HCT116 (cell line): ENCODE measurements at regions not wholly inside any gene's neighbourhood (a gene's known extent, or its start where the extent isn't known, plus 50 kb on each side); places are given as distances from the start of the nearest gene placed in this dataset.

Source experiments
- ATAC-seq: fragments of 200-7000 bp; cut with Tn5 transposase; 2 replicates; pipeline ENCODE4 v1.9.1; 2020; ENCODE audit warnings: mild to moderate bottlenecking, moderate library complexity
- BruUV-seq: library from RNA; stranded (reverse); fragments of 400-500 nt; replicated peaks from 2 replicates; lab custom pipeline; 2021; lab: Mats Ljungman, UMichigan
- CTCF ChIA-PET: fragments of 300-600 bp; sonication (Branson Sonifier 250); formaldehyde crosslinking; loops from one replicate; lab custom pipeline; 2021; ENCODE audit warnings: antibody characterized with exemption; lab: Charles Lee
- POLR2A ChIA-PET: fragments of 300-600, 350-600 bp; sonication (Branson Sonifier 250); formaldehyde crosslinking; loops from one replicate; lab custom pipeline; 2021; ENCODE audit warnings: antibody characterized with exemption; lab: Charles Lee
- RAD21 ChIA-PET, 2 experiments: fragments of 300-600 bp; sonication (Branson Sonifier 250); formaldehyde crosslinking; loops; one replicate each; lab custom pipeline; 2023; ENCODE audit warnings: low total read pairs in 2 of 2; ENCODE audit not compliant: uncharacterized antibody in 2 of 2, unreplicated experiment in 2 of 2, low non-redundant PET in 1 of 2; lab: Charles Lee
- DNase-seq: peaks from one replicate; pipeline ENCODE4 v3.0.0-alpha.2; 2010; ENCODE audit warnings: low read depth, low spot score
- H2AFZ ChIP-seq: fragments of 200-600 bp; shearing (Covaris generic), sonication (generic); 2 replicates; pipeline ENCODE4 v1.6.1; 2017; ENCODE audit warnings: low read depth, mixed run types, mixed read lengths, antibody characterized with exemption, low read length; ENCODE audit not compliant: poor library complexity, severe bottlenecking
- H3K27ac ChIP-seq: 2 replicates; pipeline ENCODE4 v1.5.1; 2012; ENCODE audit warnings: low read depth, low read length
- H3K27me3 ChIP-seq: fragments of 200-600 bp; sonication (generic); 2 replicates; pipeline ENCODE4 v1.6.1; 2016; ENCODE audit warnings: mixed run types, low read length, mixed read lengths; ENCODE audit not compliant: insufficient read depth
- H3K36me3 ChIP-seq, 2 experiments: fragments of 200-500 bp in 1 of 2; fragments of 200-600 bp in 1 of 2; sonication (Bioruptor generic) in 1 of 2; sonication (generic) in 1 of 2; 2 replicates each; pipeline versions ENCODE4 v1.5.1 to v1.6.1; 2014 to 2016; ENCODE audit warnings: low read length in 2 of 2, inconsistent platforms in 1 of 2, mixed read lengths in 1 of 2, mixed run types in 1 of 2; ENCODE audit not compliant: insufficient read depth in 2 of 2, control insufficient read depth in 1 of 2
- H3K4me1 ChIP-seq, 2 experiments: fragments of 200-600 bp in 1 of 2; sonication (generic) in 1 of 2; 2 replicates each; pipeline versions ENCODE4 v1.5.1 to v1.6.1; 2012 to 2017; ENCODE audit warnings: low read length in 2 of 2, inconsistent platforms in 1 of 2, mild to moderate bottlenecking in 1 of 2, mixed read lengths in 1 of 2, mixed run types in 1 of 2, moderate library complexity in 1 of 2; ENCODE audit not compliant: insufficient read depth in 2 of 2, control insufficient read depth in 1 of 2
- H3K4me2 ChIP-seq: fragments of 200-600 bp; sonication (generic); 2 replicates; pipeline ENCODE4 v1.6.1; 2017; ENCODE audit warnings: mixed run types, low read length, mixed read lengths
- H3K4me3 ChIP-seq, 2 experiments: fragments of 200-600 bp in 1 of 2; sonication (generic) in 1 of 2; replicated peaks in 1 of 2; 2 replicates each; pipeline ENCODE4 v1.5.1; 2011 to 2016; ENCODE audit warnings: low read length in 2 of 2, control low read depth in 1 of 2, low read depth in 1 of 2, mild to moderate bottlenecking in 1 of 2, mixed read lengths in 1 of 2, mixed run types in 1 of 2
- H3K79me2 ChIP-seq: fragments of 200-600 bp; sonication (generic); 2 replicates; pipeline ENCODE4 v1.6.1; 2017; ENCODE audit warnings: mild to moderate bottlenecking, mixed run types, low read length, moderate library complexity, mixed read lengths; ENCODE audit not compliant: insufficient read depth
- H3K9ac ChIP-seq: fragments of 200-600 bp; sonication (generic); 2 replicates; pipeline ENCODE4 v1.6.1; 2016; ENCODE audit warnings: low read length, mixed read lengths
- H3K9me2 ChIP-seq: fragments of 200-600 bp; sonication (generic), shearing (Covaris generic); 2 replicates; pipeline ENCODE4 v1.6.1; 2017; ENCODE audit warnings: mixed run types, mild to moderate bottlenecking, moderate library complexity; ENCODE audit not compliant: insufficient read depth
- H3K9me3 ChIP-seq, 2 experiments: fragments of 200-500 bp in 1 of 2; fragments of 200-600 bp in 1 of 2; sonication (Bioruptor generic) in 1 of 2; sonication (generic) in 1 of 2; 2 replicates each; pipeline ENCODE4 v1.6.1; 2014 to 2017; ENCODE audit warnings: low read length in 2 of 2, mixed read lengths in 2 of 2, inconsistent platforms in 1 of 2, low read depth in 1 of 2, mild to moderate bottlenecking in 1 of 2, mixed run types in 1 of 2, moderate library complexity in 1 of 2; ENCODE audit not compliant: control insufficient read depth in 1 of 2, insufficient read depth in 1 of 2
- H4K20me1 ChIP-seq: fragments of 200-600 bp; sonication (generic), shearing (Covaris generic); 2 replicates; pipeline ENCODE4 v1.6.1; 2017; ENCODE audit warnings: mixed run types, mild to moderate bottlenecking, moderate library complexity; ENCODE audit not compliant: insufficient read depth
- CBX3 ChIP-seq: IDR thresholded peaks from 2 replicates; pipeline ENCODE4 v1.6.1; 2012; ENCODE audit warnings: low read depth
- CTCF ChIP-seq, 3 experiments: fragments of 200-600 bp in 1 of 3; sonication (generic) in 1 of 3; IDR thresholded peaks in 2 of 3; conservative IDR thresholded peaks in 1 of 3; 2 replicates each; pipeline ENCODE4 v1.5.1; 2012 to 2017; ENCODE audit warnings: low read depth in 2 of 3, low read length in 2 of 3, antibody characterized with exemption in 1 of 3, borderline replicate concordance in 1 of 3, control low read depth in 1 of 3, mild to moderate bottlenecking in 1 of 3, mixed read lengths in 1 of 3, mixed run types in 1 of 3, moderate library complexity in 1 of 3; ENCODE audit not compliant: insufficient read depth in 1 of 3
- EGR1 ChIP-seq: IDR thresholded peaks from 2 replicates; pipeline ENCODE4 v1.6.1; 2012; ENCODE audit warnings: low read depth
- ELF1 ChIP-seq: IDR thresholded peaks from 2 replicates; pipeline ENCODE4 v1.6.1; 2012; ENCODE audit warnings: low read depth, borderline replicate concordance
- EZH2 ChIP-seq: fragments of 200-600 bp; sonication (generic); IDR thresholded peaks from 2 replicates; pipeline ENCODE4 v1.6.1; 2017; ENCODE audit warnings: antibody characterized with exemption, mixed run types
- EZH2phosphoT487 ChIP-seq: fragments of 200-600 bp; IDR thresholded peaks from 2 replicates; pipeline ENCODE4 v1.6.1; 2018; ENCODE audit warnings: antibody characterized with exemption, borderline replicate concordance
- FOSL1 ChIP-seq: IDR thresholded peaks from 2 replicates; pipeline ENCODE4 v1.6.1; 2012; ENCODE audit warnings: low read depth
- JUND ChIP-seq: IDR thresholded peaks from 2 replicates; pipeline ENCODE4 v1.6.1; 2012
- MAX ChIP-seq: IDR thresholded peaks from 2 replicates; pipeline ENCODE4 v1.6.1; 2012
- POLR2A ChIP-seq: IDR thresholded peaks from 2 replicates; pipeline ENCODE4 v1.7.0; 2011; ENCODE audit warnings: borderline replicate concordance; ENCODE audit not compliant: insufficient read depth, insufficient read length; ENCODE audit errors: extremely low read depth
- POLR2AphosphoS5 ChIP-seq: IDR thresholded peaks from 2 replicates; pipeline ENCODE4 v1.6.1; 2011; ENCODE audit warnings: mild to moderate bottlenecking, low read depth, low read length, moderate library complexity
- SIN3A ChIP-seq: IDR thresholded peaks from 2 replicates; pipeline ENCODE4 v1.6.1; 2012; ENCODE audit warnings: low read depth
- SRF ChIP-seq: IDR thresholded peaks from 2 replicates; pipeline ENCODE4 v1.6.1; 2012; ENCODE audit warnings: low read depth
- TCF7L2 ChIP-seq: IDR thresholded peaks from 2 replicates; pipeline ENCODE4 v1.7.0; 2011; ENCODE audit warnings: borderline replicate concordance, inconsistent platforms; ENCODE audit not compliant: insufficient read depth, insufficient read length; ENCODE audit errors: extremely low read depth
- YY1 ChIP-seq: IDR thresholded peaks from 2 replicates; pipeline ENCODE4 v1.6.1; 2011; ENCODE audit warnings: low read length, low read depth, moderate library complexity, mild to moderate bottlenecking; ENCODE audit not compliant: insufficient replicate concordance; ENCODE audit errors: extremely low read depth
- ZBTB33 ChIP-seq: IDR thresholded peaks from 2 replicates; pipeline ENCODE4 v1.6.1; 2011; ENCODE audit warnings: mild to moderate bottlenecking, low read length, moderate library complexity; ENCODE audit not compliant: insufficient replicate concordance; ENCODE audit errors: extremely low read depth
- ZNF274 ChIP-seq: fragments of 200-500 bp; sonication (Bioruptor generic); IDR thresholded peaks from 2 replicates; pipeline ENCODE4 v1.6.1; 2014; ENCODE audit warnings: mild to moderate bottlenecking, low read depth, low read length, inconsistent platforms
- intact Hi-C: fragments of 100-400 bp; cut with micrococcal nuclease; formaldehyde crosslinking; loops from 2 replicates; pipeline ENCODE4 v1.10.0; 2022

DNA sequence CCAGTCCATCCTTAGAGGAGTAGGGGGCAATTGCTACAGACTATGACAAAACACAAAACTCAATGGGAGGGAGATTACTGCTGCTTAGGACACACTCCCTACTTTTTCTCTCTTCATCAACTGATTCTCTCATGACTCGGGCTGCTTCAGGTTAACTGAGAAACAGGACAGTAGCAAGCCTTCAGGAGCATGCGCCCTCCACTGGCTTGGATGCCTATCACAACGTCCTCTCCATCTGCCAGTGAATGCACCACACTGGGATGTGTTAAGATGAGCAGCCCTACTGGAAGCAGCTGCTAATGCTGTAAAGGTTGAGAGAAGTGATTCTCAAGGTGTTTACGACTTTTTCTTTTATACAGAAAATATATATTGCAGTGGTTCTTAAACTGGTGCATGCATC lies 542.3 kb downstream of the EDEM1 start:
- H3K4me3 ChIP-seq: no peak overlapping the region
- BruUV-seq: no TSS peak
- DNase-seq (no peak), ATAC-seq (no peak)
- POLR2A ChIA-PET: no interaction called here
- H3K4me2 ChIP-seq: no peak overlapping the region
- no peaks in the 10 kb centered on the region for H3K36me3 ChIP-seq
- H3K4me1 ChIP-seq: no peaks in the 10 kb centered on the region
- intact Hi-C loops: loop anchor here (2.0 to 5.0 kb wide), 3 partner anchors 163 to 425 kb away; no protein-coding TSS in a partner anchor
- H3K9ac ChIP-seq: no peak overlapping the region
- TF ChIP-seq CTCF (IDR thresholded peaks at IDR 0.05 in 2 of 3, conservative IDR thresholded peaks at IDR 0.05 in 1 of 3; ENCODE audit: borderline replicate concordance in 1 of 3, insufficient read depth in 1 of 3, low read depth in 2 of 3, low read length in 2 of 3): peak in 1 of 3 experiments; percentile 37; a peak in 2 of 6 replicates
- TF ChIP-seq JUND: no peak
- CTCF ChIA-PET: no interaction called here
- H3K79me2 ChIP-seq: no peaks in the 10 kb centered on the region; the same call in none of the 2 replicates
- H2AFZ ChIP-seq: no peak overlapping the region
- no peaks in the 10 kb centered on the region for H3K9me3 ChIP-seq
- no peaks in the 10 kb centered on the region for H4K20me1 ChIP-seq
- no peak overlapping the region for H3K27ac ChIP-seq
- no peaks in the 10 kb centered on the region for H3K27me3 ChIP-seq
- H3K9me2 ChIP-seq: no peaks in the 10 kb centered on the region
- RAD21 ChIA-PET: no interaction called here

DNA sequence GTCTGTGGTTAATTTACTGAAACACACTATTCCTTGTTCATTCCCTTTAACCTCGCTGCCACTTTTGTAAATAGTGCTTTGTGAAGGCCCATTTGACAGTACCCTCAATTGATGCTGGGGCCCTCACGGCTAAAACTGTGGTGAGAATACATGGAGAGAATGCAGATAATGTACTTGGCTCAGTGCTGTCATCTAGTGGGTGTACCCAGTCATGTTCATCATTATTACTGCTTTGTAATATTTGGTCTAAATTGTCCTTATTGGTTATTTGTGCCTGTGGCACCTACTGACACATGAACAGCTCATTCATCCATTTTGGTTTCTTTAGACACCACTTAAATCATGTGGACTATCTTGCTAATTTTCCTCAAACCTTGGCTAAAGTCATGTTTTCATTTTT lies 543.6 kb downstream of the EDEM1 start:
- intact Hi-C loops: loop anchor here (2.0 to 5.0 kb wide), 3 partner anchors 164 to 426 kb away; no protein-coding TSS in a partner anchor
- Histone ChIP-seq H3K36me3 (no peaks in the 10 kb centered on the region), H3K4me1 (no peaks in the 10 kb centered on the region), H3K9me3 (no peaks in the 10 kb centered on the region), H3K9me2 (no peaks in the 10 kb centered on the region), H3K27ac (no peak overlapping the region), H3K79me2 (no peaks in the 10 kb centered on the region; the same call in none of the 2 replicates), H3K4me3 (no peak overlapping the region), H3K27me3 (no peaks in the 10 kb centered on the region), H4K20me1 (no peaks in the 10 kb centered on the region), H3K9ac (no peak overlapping the region), H3K4me2 (no peak overlapping the region), H2AFZ (no peak overlapping the region)
- CTCF ChIA-PET: interaction anchor here (0.9 to 1.3 kb wide), 2 partner anchors 25 to 44 kb away, joined by 3 read pairs; no protein-coding TSS in a partner anchor
- RAD21 ChIA-PET: no interaction called here
- POLR2A ChIA-PET: interaction anchor here (1.2 kb wide), 1 partner anchor 11 kb away, joined by 3 read pairs; no protein-coding TSS in a partner anchor
- ATAC-seq (peak; percentile 73), DNase-seq (peak; percentile 12)
- no TSS peak for BruUV-seq
- TF ChIP-seq EZH2 (no peak), MAX (no peak), EGR1 (no peak), JUND (no peak), POLR2AphosphoS5 (no peak), YY1 (no peak), TCF7L2 (no peak), SRF (no peak), CBX3 (peak; percentile 32; the same call in 1 of the 2 replicates), POLR2A (no peak), ZBTB33 (no peak), EZH2phosphoT487 (no peak), FOSL1 (no peak), ZNF274 (no peak), ELF1 (no peak), SIN3A (no peak)
